ENCODE measurements at regions not wholly inside any gene's neighbourhood (a gene's known extent, or its start where the extent isn't known, plus 50 kb on each side); places are given as distances from the start of the nearest gene placed in this dataset.

DNA sequence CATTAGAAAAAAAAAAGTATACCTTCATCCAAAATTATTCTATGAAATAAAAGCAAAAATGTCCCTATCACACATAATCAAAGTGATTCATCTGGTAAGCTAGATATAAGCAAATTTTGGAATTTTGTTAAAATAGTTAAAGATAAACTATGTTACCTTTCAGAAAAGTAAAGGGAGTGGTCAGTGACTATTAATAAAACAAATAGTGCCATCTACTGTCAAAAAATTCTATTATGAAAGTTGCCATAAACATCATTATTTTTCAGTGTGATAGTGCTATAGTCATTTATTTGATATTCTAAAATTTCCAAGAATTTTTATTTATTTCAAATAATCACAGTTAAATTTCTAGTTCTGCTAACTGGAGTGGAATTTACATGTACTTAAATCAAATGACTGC, 803.7 kb downstream of the KCNT2 start:
- DNase-seq = no peak

DNA sequence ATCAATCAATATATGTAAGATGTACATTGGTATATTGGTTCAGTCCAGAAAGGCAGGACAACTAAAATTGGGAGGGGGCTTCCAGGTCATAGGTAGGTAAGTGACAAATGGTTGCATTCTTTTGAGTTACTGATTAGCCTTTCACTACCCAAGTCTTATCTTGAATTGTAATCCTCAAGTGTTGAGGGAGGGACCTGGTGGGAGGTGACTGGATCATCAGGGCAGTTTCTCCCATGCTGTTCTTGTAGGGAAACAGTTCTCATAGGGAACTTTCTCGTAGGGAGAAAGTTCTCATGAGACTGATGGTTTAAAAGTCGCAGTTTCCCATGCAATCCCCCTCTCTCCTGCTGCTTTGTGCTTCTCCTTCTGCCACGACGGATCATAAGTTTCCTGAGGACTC, 809.2 kb downstream of the KCNT2 start:
- DNase-seq = no peak

GRCh38 chr1:195794225-195794624, 814.0 kb downstream of the KCNT2 start:
- no peak for DNase-seq

DNA sequence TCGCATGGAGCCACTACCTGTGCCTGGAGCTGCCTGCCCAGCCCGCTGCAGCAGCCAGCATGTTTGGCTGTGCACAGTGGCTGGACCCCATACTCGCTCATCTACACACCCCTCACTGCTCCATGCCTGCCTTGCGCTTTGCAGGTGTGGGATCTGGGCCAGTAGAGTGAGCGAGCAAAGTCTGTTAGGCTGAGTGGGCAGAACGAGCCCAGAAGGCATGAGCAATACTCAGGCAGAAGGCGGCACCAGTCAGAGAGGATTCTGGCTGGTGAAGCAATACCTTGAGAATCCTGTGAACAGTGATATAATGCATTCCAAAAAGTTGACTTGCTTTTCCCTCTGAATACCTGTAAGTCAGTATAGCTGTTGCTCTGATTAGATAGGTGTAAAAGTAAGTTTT, 816.4 kb downstream of the KCNT2 start:
- DNase-seq = no peak

- no peak for DNase-seq
These were observed 817.6 kb downstream of the KCNT2 start for GRCh38 chr1:195790514-195791168.

- DNase-seq = no peak
These were observed 818.9 kb downstream of the KCNT2 start for GRCh38 chr1:195789321-195789720.

- DNase-seq = no peak
These were observed 819.5 kb downstream of the KCNT2 start for GRCh38 chr1:195788721-195789120.

GRCh38 chr1:195785830-195786229, 822.4 kb downstream of the KCNT2 start:
- no peak for DNase-seq

- DNase-seq = no peak
These were observed 834.3 kb downstream of the KCNT2 start for GRCh38 chr1:195773931-195774330.

DNA sequence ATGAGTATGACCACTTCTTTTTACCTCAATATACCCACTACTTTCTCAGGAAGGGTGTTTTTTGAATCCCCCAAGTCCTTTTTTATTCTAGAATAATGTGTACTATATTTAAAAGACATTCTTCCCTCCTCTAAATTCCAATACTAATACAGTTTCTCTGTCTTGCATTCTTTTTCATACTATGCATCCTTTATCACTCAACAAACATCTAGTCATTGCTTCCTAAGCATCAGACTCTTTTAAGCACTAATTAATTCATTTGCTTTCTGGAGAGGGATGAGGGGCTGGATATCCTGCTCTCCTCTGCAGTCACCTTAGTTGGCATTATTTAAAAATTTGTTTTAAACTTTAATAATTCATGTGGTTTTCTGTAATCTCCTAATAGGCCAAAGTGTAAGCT, 838.8 kb downstream of the KCNT2 start:
- DNase-seq = no peak

- no peak for DNase-seq
These were observed 839.3 kb downstream of the KCNT2 start for GRCh38 chr1:195768936-195769335.

GRCh38 chr1:195768377-195768776, 839.9 kb downstream of the KCNT2 start:
- DNase-seq = no peak

DNA sequence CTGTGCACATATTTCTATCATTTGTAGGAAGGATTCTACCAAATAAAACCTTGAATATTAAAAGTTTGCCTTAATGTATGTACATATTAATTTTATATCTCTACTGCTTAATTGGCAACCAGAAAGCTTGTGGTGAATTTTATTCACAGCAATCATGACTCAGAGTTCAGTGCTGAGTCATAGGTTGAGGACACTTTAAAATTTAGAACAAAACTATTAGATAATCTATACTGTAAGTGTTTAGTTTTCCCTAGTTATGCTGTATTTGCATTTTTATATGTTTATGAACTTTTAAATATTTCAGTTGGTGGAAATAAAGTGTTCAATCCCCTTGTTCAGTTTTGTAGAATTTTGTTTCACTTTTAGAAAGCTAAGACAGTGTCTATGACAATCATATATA, 841.5 kb downstream of the KCNT2 start:
- no peak for DNase-seq

DNA sequence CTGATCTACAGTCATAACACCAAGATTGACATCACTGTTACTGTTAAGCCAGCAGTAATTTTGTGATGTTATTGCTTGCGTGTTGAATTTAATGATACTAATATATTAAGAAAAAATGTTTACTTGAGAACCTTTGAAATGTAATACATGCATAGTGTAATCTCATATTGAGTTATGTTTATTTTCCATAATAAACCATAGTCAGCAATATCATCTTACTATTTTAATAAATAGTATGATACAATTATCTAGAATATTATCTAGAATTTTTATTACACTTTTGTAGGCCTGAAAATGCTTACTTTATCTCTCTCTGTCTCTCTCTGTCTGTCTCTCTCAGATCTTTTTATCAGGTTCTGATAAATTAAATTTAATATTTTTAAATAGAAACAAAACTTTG, 843.1 kb downstream of the KCNT2 start:
- DNase-seq = no peak

GRCh38 chr1:195763907-195764374, 844.3 kb downstream of the KCNT2 start:
- peak; percentile 8 to 27 for DNase-seq

DNA sequence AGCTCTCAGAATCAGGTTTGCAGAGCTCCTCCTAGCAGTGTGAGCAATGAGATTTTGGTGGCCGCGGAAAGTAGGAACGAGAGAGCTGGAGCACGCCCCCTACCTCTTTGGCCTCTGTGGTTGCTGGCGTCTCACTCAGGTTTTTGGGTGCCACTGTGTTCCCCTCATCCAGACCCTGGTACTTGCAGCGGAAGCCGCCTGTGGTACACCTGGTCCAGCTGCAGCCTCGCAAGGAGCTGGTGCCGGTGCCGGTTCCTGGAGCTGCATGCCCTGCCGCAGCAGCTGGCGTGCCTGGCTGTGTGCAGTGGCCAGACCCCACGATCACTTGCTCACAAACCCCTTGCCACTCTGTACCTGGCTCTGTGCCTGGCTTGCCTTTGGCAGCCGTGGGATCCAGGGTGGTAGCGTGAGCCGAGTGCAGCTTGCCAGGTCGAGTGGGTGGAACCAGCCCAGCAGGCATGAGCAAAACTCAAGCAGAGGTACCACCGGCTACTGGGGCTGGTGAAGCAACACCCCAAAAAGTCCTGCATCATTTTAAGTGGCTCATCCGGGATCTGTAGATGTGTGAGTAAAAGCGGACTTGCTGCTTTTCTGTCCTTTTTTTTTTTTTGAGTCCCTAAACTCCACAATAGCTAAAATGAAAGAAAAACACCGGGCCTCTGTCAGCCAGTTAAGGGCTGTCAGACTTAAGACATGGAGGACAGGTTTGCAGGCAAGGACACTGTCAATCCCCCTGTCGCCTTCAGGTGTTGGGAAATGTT, 844.9 kb downstream of the KCNT2 start:
- DNase-seq = peak; percentile 35 to 60

- no peak for DNase-seq
These were observed 847.1 kb downstream of the KCNT2 start for GRCh38 chr1:195761104-195761503.

DNA sequence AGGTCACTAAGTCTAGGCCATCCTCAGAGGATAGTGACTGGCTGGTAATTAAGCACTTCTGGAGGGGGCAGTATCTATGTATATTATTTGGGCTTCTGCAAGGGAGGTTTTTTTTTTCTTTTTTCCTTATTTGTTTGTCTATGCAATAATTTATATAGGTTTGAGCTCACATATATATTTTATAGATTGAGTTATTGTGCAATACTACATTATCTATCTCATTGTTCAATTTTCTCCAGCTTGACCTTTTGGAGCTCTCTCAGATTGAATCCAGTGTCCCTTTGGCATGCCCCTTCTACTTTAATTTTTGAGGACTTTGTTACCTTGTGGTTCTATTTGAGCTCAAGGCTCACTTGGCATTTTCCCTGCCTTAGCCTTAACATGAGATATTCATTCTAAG, 852.1 kb downstream of the KCNT2 start:
- DNase-seq = no peak

- no peak for DNase-seq
These were observed 853.4 kb downstream of the KCNT2 start for GRCh38 chr1:195754874-195755273.

GRCh38 chr1:195754303-195754702, 853.9 kb downstream of the KCNT2 start:
- no peak for DNase-seq

DNA sequence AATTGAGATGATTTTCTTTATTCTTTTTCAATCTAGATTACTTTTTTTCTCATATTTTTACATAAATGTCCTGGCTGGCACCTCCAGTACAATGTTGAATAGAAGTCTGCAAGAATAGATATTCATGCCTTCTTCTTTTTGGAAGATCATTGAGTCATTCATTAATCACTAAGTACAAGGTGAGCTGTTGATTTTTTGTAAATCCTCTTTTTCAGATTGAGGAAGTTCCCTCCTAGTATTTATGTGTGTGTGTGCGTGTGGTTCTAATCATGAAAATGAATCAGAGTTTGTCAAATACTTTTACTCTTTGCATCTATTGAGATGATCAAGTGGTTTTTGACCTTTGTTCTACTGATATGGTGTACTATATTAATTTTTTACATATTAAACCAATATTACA, 859.3 kb downstream of the KCNT2 start:
- no peak for DNase-seq

GRCh38 chr1:195745189-195746010, 862.8 kb downstream of the KCNT2 start:
- peak; percentile 22 to 28 for DNase-seq

DNA sequence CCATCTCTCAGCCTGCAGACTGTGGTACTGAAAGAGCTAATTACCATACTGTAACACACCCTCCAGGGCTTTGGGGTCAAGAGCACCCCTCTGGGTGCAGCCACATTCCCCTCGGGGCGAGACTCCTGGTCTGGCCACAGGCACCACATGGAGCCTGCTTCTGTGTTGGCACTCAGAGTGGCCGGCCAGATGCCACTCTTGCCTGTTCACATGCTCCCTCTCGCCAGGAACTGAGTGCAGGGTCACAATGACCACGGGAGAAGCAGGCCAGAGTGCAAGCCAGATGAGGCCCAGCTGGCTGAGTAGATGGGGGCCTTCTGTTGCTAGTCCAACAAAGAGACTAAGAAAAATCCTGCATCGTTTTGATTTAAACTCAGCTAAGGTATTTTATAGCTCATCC, 864.0 kb downstream of the KCNT2 start:
- DNase-seq = no peak

GRCh38 chr1:195740862-195741261, 867.4 kb downstream of the KCNT2 start:
- DNase-seq = no peak
